Endodermal cell (in vitro differentiated cells): ENCODE measurements at regions not wholly inside any gene's neighbourhood (a gene's known extent, or its start where the extent isn't known, plus 50 kb on each side); places are given as distances from the start of the nearest gene placed in this dataset.
A peak's percentile ranks its signal among the peaks of the same experiment; 100 is the strongest.
"Not testable (repeated sequence)": the region's sequence is repeated elsewhere in the genome, so short reads cannot be mapped to it uniquely, and the experiment has no call there.

ENCODE experiments used
- DNase-seq: peaks from one replicate; pipeline ENCODE4 v3.0.0-alpha.2; 2017
- H3K27ac ChIP-seq: 2 replicates; pipeline ENCODE4 v1.5.1; 2013; ENCODE audit warnings: mild to moderate bottlenecking, low read depth, low read length, moderate library complexity
- H3K27me3 ChIP-seq: 2 replicates; pipeline ENCODE4 v1.6.1; 2013; ENCODE audit warnings: mild to moderate bottlenecking, low read length, moderate library complexity; ENCODE audit not compliant: insufficient read depth, control insufficient read depth, poor library complexity, severe bottlenecking
- H3K36me3 ChIP-seq: 2 replicates; pipeline ENCODE4 v1.7.0; 2013; ENCODE audit warnings: mild to moderate bottlenecking, low read length, moderate library complexity; ENCODE audit not compliant: control insufficient read depth, insufficient read depth
- H3K4me1 ChIP-seq: one replicate; pipeline ENCODE4 v1.7.0; 2013; ENCODE audit warnings: low read length; ENCODE audit not compliant: control insufficient read depth, insufficient read depth
- H3K4me3 ChIP-seq: 2 replicates; pipeline ENCODE4 v1.5.1; 2013; ENCODE audit warnings: mild to moderate bottlenecking, low read length, moderate library complexity
- H3K9ac ChIP-seq: 2 replicates; pipeline ENCODE4 v1.6.1; 2013; ENCODE audit warnings: mild to moderate bottlenecking, low read length, moderate library complexity; ENCODE audit not compliant: poor library complexity, severe bottlenecking; ENCODE audit errors: extremely low read depth
- H3K9me3 ChIP-seq: 2 replicates; pipeline ENCODE4 v1.6.1; 2013; ENCODE audit warnings: mild to moderate bottlenecking, low read length, moderate library complexity; ENCODE audit not compliant: control insufficient read depth
- H3K27ac Mint-ChIP-seq: 2 replicates; pipeline ENCODE4 v1.8.0; 2020; ENCODE audit warnings: mixed read lengths
- H3K27me3 Mint-ChIP-seq: 2 replicates; pipeline ENCODE4 v1.8.0; 2021; ENCODE audit warnings: mild to moderate bottlenecking, mixed read lengths; ENCODE audit not compliant: insufficient read depth
- H3K36me3 Mint-ChIP-seq: 2 replicates; pipeline ENCODE4 v1.8.0; 2020; ENCODE audit warnings: low read depth, mixed read lengths
- H3K4me1 Mint-ChIP-seq: 2 replicates; pipeline ENCODE4 v1.8.0; 2020; ENCODE audit warnings: mixed read lengths
- H3K4me3 Mint-ChIP-seq: 2 replicates; pipeline ENCODE4 v1.8.0; 2020; ENCODE audit warnings: mild to moderate bottlenecking, moderate library complexity, mixed read lengths
- H3K9me3 Mint-ChIP-seq: 2 replicates; pipeline ENCODE4 v1.8.0; 2020; ENCODE audit warnings: mild to moderate bottlenecking, mixed read lengths
- WGBS, 2 experiments: methylation state at CpG; one replicate each; pipeline versions ENCODE4 v1.1.5 to v1.1.7; 2013; ENCODE audit warnings: missing lambda C conversion rate in 2 of 2, mixed read lengths in 1 of 2; ENCODE audit not compliant: insufficient coverage in 1 of 2, insufficient read length in 1 of 2; 5-methylcytosine and 5-hydroxymethylcytosine counted together
- TF ChIP-seq, protein P1 (sequence below): fragments of 200-600 bp; sonication (generic); conservative IDR thresholded peaks from 2 replicates; pipeline ENCODE4 v1.5.0; 2021; ENCODE audit warnings: antibody characterized with exemption, mild to moderate bottlenecking

DNA sequence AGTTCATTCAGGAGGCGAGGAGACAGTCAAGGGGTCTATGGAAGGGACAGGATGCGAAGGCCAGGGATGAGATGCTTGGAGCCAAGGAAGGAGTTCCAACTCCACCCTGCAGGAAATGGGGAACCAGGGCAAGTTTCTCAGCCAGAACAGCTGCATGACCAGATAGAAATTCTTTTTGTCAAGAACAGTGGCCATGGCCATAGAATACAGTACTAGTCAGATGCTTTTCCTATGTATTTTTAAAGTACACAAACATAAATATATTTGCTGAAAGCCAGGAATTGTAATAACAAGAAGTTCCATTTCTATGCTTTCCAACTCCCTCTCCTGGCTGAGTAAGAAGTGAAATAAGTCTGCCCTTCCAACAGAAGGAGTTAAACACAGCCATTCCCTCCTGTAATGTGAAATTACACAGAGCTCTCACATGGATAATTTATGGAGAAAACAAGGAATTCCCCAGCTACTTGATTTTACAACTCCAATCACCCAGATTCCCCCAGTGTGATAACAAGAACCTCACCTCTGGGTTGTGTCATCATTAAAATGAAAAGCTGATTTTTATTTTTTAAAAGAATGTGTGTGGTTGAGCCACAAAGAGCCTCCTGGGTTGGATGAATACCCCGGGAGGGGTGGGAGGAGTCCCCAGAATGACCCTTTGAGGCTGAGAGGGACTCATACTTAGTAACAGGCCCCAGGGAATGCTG is 124.6 kb upstream of the ARHGEF3 start:
- Histone ChIP-seq H3K27ac (peak overlapping the region; percentile 40), H3K36me3 (no peaks in the 10 kb centered on the region), H3K27me3 (no peaks in the 10 kb centered on the region), H3K9ac (no peak overlapping the region), H3K4me3 (no peak overlapping the region), H3K4me1 (peaks cover 4% of the 10 kb centered on the region), H3K9me3 (no peaks in the 10 kb centered on the region)
- Mint-ChIP-seq H3K27me3 (no peaks in the 10 kb centered on the region), H3K9me3 (no peaks in the 10 kb centered on the region), H3K4me3 (no peak overlapping the region), H3K4me1 (peaks cover 21% of the 10 kb centered on the region), H3K36me3 (no peaks in the 10 kb centered on the region), H3K27ac (no peak overlapping the region)
- WGBS, 2 experiments, result 17 to 88% methylated on average over 1 to 3 of the region's 3 CpGs
- DNase-seq, result no peak
- TF ChIP-seq, protein P1, sequence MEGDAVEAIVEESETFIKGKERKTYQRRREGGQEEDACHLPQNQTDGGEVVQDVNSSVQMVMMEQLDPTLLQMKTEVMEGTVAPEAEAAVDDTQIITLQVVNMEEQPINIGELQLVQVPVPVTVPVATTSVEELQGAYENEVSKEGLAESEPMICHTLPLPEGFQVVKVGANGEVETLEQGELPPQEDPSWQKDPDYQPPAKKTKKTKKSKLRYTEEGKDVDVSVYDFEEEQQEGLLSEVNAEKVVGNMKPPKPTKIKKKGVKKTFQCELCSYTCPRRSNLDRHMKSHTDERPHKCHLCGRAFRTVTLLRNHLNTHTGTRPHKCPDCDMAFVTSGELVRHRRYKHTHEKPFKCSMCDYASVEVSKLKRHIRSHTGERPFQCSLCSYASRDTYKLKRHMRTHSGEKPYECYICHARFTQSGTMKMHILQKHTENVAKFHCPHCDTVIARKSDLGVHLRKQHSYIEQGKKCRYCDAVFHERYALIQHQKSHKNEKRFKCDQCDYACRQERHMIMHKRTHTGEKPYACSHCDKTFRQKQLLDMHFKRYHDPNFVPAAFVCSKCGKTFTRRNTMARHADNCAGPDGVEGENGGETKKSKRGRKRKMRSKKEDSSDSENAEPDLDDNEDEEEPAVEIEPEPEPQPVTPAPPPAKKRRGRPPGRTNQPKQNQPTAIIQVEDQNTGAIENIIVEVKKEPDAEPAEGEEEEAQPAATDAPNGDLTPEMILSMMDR, result no peak

GRCh38 chr3:56924700-56925099 is 123.0 kb upstream of the ARHGEF3 start:
- not testable (repeated sequence) for DNase-seq, H3K9me3 ChIP-seq, H3K27ac ChIP-seq, H3K36me3 Mint-ChIP-seq, H3K9me3 Mint-ChIP-seq, H3K9ac ChIP-seq, H3K4me3 ChIP-seq, H3K27me3 ChIP-seq, H3K4me1 ChIP-seq, H3K36me3 ChIP-seq, H3K4me3 Mint-ChIP-seq, H3K27me3 Mint-ChIP-seq
- Mint-ChIP-seq H3K4me1 (peaks cover 21% of the 10 kb centered on the region), H3K27ac (peak overlapping the region; percentile 35)
- 90 to 100% methylated on average over 1 of the region's 1 CpG for WGBS, 2 experiments

GRCh38 chr3:56923526-56924224 is 121.9 kb upstream of the ARHGEF3 start:
- H3K27ac ChIP-seq, result no peak overlapping the region
- no peak overlapping the region for H3K4me3 Mint-ChIP-seq
- WGBS, 2 experiments, result 25 to 56% methylated on average over 3 of the region's 3 CpGs
- TF ChIP-seq, protein P1, result no peak
- no peaks in the 10 kb centered on the region for H3K36me3 ChIP-seq
- peaks cover 4% of the 10 kb centered on the region for H3K4me1 ChIP-seq
- no peaks in the 10 kb centered on the region for H3K27me3 Mint-ChIP-seq
- no peaks in the 10 kb centered on the region for H3K36me3 Mint-ChIP-seq
- H3K9me3 Mint-ChIP-seq, result no peaks in the 10 kb centered on the region
- H3K27ac Mint-ChIP-seq, result no peak overlapping the region
- peaks cover 18% of the 10 kb centered on the region for H3K4me1 Mint-ChIP-seq
- no peaks in the 10 kb centered on the region for H3K9me3 ChIP-seq
- no peak overlapping the region for H3K4me3 ChIP-seq
- no peaks in the 10 kb centered on the region for H3K27me3 ChIP-seq
- DNase-seq, result peak; percentile 52
- no peak overlapping the region for H3K9ac ChIP-seq
